ENCODE measurements at regions not wholly inside any gene's neighbourhood (a gene's known extent, or its start where the extent isn't known, plus 50 kb on each side); places are given as distances from the start of the nearest gene placed in this dataset.

- no peak for TF ChIP-seq FOXA1 (IDR thresholded peaks at IDR 0.05)
- TF ChIP-seq L3MBTL2 (conservative IDR thresholded peaks at IDR 0.05), result no peak
Measured at GRCh38 chr4:124206779-124207605, 505.5 kb downstream of the ANKRD50 start.
